Anterior cingulate cortex (tissue), 58 donors: ENCODE measurements at regions not wholly inside any gene's neighbourhood (a gene's known extent, or its start where the extent isn't known, plus 50 kb on each side); places are given as distances from the start of the nearest gene placed in this dataset.

Source experiments
- DNase-seq, 58 donors: peaks; one replicate each; lab custom pipeline; 2025; lab: John Stamatoyannopoulos, UW

DNA sequence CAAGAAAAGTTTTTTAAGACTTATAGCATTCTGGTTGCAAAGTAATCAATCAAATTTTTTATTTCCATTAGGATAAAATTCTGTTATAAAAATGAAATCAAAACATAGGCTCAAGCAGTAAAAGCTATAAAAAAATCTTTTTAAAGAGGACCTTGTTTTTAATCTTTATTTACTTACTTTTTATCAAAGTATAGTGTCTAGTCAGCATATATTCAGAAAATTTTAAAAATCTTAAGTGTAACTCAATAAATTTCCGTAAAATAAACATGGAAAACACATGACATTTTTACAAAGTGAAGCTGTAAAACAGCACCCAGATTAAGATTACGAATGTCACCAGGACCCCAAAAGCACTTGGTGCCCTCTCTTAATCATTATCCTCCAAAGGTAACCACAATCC, 302.4 kb downstream of the TMEM161B start:
- DNase-seq = no peak

DNA sequence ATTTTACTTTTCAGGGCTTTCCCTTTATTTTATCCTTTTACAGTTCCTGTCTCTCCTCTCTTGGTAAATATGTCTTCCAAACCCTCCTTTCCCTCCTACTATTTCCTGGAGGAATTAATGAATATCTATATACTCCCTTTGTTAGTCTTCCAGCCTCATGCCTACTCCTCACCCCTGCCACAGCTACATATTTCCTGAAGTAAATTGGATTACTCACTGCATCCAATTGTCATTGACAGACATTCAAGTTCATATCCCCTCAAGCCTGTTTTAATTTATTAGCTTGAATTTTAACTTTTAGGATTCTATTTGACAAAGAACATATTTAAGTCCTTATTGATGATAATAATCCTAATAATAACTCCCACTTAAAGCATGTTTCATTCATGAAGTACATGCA, 314.5 kb downstream of the TMEM161B start:
- DNase-seq = no peak

DNA sequence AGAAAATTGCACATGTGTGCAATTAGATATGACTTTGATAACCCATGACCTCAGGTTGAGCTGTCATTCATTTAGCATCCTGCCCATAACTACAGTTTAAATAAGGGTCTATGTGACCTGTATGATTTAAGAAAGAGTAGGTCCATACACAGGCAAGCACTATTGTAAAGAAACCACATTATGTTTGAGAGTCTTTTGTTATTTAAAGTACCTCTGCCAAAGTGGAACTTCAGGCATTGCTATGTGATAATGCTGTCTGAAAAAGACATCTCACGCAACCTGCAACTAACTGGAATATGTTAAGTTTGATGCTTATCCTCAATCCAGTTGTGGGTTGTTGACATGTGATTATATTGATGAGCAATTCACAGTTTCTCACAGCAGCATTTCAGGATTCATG, 317.0 kb downstream of the TMEM161B start:
- DNase-seq = no peak

DNA sequence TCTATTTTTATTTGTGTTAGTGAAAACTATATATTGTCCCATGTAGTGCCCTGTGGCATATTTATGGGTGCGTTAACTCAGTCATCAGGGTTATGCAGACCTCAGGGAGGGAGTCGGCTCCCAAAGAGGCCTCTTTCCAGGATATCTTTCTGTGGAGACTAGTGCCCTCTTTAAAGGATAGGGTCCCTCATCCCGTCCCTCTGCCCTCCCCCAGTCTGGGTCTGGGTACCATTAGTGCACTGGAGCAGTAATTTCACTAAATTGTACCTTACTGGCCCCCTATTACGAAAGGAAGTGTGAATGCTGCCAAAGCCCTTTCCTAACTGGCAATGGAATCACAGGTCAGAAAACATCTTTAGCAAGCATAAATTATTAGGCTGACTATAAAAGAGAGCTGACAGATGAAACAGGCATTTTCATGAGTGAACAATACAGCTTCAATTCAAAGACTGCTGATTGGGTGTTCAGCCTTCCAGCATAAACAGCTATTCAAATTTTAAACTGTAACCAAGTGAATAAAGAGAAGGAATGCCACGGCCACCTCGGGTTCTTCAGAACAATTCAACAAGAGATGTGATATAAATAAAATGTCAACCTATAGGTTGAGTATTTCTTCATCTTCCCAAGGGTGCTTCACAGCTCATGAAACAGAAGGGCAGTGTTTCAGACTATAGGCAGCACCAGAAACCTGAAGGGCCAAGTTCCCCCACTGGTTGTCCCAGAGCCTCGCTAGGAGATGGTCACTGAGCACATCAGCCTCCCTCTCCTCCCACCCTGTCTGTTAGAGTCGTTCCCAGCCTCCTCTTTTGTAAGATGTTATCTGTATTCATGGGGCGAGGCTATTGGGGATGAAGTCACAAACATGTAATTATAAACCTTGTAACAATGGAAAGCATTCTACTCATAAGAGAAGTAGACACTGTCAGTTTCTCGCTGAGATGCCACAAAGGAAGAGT, 318.7 kb downstream of the TMEM161B start:
- peak in 43 of 58 donors; percentile 1 to 80 (median 23) for DNase-seq

DNA sequence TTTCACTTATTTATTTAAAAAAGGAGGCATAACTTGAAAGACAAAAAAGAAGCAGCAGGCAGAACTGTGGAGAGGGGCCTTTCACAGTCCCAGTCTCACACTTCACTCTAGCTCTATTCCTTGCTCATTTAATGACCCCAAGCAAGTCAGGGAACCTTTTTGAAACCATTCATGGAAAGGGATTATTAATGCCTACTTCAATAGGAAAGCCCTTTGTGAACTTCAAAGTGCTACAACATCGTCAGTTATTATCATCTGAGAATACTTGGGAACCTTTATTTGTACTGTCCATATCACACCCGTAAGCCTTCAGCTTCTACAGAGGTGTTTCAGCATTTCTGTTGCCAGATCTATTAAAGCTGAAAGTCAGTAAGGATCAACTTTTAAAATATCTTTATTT, 320.2 kb downstream of the TMEM161B start:
- no peak for DNase-seq

DNA sequence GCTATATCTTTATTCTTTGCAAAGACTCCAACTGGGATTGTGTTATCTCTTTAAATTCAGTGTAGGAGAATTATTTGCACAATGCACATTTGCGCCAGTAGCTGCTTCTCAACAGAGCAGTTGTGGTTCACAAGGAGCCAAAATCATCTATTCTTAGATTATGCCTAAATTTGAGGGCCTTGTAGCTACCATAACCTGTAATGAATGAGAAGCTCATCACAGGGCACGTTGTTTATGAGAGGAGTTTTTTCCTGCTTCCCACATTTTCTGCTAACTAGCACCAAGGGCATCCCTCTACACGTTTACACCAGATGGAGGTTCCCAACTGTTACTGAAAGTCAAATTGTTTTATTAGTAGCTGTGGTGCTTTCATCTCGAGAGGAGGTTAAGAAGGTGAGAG, 322.4 kb downstream of the TMEM161B start:
- no peak for DNase-seq

DNA sequence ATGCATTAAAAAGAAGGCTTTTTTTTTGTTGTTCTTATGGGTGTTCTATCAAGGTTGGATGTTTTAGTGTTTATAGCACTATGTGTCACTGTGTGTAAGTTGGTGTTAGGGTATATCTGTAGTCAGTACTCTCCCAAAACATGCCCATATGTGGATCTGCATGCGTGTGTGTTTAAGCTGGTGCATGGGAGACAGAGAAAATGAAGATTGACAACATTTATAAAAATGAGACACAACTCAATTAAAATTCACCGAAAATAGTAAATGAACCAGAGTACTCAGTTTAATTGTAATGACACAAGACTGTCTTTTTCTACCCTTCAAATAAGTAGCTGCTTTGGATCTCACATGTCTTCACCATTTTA, 323.4 kb downstream of the TMEM161B start:
- no peak for DNase-seq

DNA sequence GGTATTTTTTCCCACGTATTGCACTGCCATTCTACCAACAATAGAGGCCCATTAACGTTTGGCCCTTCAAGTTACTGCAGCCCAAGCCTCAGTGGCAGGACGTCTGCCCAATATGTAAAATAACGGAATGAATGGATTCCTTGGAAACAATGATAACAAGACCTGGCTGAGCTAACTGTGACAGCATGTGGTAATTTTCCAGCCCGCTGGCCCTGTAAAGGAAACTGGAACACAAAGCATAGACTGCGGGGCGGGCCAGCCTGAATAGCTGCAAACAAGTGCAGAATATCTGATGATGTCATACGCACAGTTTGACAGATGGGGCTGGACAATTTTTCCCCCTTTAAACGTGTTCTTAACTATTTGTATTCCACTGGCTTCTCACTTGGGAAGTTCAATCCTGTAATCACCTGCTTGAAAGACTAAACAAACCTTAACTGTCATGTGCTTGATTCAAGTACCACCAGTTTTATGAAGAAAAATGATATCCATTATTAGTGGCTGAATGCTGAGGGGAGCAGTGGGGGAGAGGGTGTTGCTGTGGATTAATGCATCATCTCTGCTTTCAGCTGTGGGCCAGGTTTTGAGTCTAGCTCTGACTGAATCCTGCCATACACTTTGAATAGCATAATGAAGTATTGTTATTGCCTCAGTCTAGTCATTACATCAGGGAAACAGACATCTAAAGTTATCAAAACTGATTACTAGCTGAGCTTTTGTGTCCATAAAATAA, 323.9 kb downstream of the TMEM161B start:
- peak in 57 of 58 donors; percentile 8 to 94 (median 78) for DNase-seq

DNA sequence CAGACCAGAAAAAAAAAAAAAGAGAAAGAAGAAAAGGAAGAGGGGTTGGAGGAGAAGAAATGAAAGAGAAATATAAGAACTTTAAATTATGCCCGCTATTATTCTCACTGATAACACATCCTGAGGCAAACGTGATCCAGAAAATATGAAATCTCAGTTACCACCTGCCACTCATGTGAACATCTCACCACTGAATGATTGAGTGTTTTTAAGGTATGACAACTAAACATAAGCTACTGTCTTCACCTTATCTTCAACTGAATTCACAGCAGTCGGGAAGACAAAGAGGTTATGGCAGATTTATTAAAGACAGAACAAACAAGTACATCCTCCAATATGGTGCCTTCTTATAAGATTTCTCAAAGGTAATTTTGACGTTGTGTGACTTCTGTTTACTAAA, 327.9 kb downstream of the TMEM161B start:
- DNase-seq = no peak

DNA sequence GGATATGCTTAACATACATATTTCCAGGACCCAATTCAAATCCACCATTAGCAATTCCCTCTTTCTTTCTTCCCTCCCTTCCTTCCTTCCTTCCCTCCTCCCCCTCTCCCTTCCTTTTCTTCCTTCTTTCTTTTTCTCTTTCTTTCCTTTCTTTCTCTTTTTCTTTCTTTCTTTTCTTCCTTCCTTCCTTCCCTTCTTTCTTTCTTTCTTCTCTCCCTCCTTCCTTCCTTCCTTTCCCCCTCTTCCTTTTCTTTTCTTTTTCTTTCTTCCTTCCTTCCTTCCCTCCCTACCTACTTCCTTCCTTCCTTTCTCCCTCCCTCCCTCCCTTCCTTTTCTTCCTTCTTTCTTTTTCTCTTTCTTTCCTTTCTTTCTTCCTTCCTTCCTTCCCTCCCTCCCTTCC, 332.0 kb downstream of the TMEM161B start:
- no peak for DNase-seq

DNA sequence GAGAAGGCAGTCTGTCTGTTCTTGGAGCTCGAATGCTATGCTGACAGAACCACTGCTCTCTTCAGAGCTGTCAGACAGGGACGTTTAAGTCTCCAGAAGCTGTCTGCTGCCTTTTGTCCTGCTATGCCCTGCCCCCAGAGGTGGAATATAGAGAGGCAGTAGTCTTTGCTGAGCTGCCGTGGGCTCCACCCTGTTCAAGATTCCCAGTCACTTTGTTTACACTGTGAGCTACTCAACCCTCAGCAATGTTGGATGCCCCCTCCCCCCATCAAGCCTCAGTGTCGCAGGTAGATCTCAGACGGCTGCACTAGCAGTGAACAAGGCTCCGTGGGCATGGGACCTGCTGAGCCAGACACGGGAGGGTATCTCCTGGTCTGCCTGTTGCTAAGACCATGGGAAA, 344.2 kb downstream of the TMEM161B start:
- DNase-seq = no peak

DNA sequence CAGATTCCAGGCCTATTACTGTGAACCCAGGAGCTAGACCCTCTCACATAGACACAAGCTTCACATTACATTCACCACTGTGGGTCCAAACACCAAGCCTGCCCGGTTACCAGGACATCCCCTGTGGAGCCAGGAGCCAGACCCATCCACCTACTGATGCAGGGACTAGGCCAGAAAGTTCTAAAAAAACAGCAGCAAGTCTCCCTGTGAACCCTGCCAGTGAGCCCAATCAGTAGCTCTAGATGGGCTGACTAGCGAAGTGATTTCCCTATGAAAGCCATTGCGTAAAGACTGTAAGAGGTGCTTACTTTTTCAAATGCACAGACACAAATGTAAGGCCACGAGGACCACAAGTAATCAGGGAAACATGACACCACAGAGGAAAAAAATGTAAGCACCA, 352.3 kb downstream of the TMEM161B start:
- DNase-seq = no peak

DNA sequence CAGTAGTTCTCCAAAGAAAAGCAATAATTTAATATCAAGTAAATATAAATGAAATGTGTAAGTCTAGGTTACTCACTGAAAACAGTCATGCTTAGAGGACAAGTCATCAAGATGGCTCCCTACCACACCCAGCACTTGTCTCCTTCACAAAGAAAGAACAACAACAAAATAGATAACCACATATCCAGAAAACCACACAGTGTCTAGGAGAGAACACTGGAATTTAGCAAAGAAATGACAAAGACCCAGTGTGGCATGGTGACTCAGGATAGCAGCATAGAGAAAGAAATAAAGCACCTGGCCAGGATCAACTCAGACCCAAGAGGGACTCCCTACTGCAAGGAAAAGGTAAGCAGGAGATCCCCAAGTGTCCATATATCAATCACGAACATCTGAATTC, 356.2 kb downstream of the TMEM161B start:
- no peak for DNase-seq

DNA sequence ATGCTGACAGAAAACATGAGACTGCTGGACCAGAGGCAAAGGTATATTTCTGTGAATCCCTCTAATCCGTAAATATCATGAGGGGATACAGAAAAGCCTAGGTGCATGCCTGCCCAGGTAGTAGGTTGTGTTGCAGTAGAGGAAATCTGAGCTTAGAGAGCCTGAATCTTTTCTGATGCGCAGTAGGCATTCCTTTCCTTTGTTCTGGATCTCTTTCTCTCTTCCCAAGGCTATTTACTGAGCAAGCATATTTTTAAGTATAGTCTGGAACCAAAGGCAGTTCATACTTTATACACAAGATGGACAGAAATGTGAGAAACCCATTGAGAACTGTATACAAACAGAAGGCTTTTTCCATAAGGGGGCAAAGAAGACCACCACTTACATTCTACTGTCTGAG, 359.3 kb downstream of the TMEM161B start:
- no peak for DNase-seq

DNA sequence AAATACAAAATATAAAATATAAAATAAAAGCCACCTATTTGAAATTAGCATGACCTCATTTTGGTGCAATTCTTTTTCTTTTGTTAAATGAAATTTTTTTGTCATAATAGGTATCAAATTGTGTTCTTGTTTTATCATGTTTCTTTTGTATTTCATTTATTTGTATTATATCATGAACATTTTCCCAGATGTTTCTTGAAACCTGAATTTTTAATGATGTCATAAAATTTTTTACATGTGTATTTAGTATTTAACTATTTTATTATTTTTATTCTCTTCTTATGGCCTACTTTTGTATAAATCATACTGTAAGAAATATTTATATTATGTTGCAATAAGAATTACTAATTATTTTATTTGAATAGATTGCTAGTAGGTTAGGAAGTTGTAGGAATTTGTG, 361.7 kb downstream of the TMEM161B start:
- no peak for DNase-seq

DNA sequence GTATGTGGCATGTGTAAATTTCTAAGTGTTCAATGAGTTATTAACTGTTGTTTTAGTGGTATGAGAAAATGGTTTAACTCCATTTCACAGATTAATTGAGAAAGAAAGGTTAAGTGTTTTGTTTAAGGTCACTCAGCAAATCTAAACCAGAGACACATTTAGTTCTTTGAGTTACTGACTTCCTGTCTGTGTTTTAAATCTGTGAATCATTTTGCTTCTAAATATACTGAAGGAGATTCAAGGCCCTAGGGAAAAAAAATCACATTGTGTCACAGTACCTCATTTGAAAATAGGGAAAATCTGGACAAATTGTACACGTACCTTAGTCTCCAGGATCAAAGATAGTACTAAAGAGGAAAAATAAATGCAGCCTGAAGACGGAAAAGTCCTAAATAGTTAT, 368.2 kb downstream of the TMEM161B start:
- no peak for DNase-seq

DNA sequence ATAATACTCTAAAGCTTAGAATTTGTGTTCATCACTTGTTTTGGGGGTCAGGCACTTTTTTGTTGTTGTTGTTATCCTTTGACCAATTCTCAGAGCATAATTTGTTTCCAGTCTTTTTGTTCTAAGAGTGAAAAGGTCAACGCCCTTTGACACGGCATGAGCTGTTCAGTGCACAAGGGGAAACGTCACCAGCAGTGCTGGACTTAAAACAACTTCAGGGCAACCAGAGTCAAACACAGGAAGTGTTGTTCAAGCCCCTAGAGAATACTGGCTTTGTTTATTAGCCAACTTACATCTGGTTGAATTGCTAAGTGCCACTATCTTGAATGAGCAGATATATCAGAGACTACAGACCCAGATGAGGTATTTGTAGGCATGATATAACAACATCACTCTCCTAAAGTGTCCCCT, 368.9 kb downstream of the TMEM161B start:
- DNase-seq = peak in 40 of 58 donors; percentile 2 to 87 (median 39)

DNA sequence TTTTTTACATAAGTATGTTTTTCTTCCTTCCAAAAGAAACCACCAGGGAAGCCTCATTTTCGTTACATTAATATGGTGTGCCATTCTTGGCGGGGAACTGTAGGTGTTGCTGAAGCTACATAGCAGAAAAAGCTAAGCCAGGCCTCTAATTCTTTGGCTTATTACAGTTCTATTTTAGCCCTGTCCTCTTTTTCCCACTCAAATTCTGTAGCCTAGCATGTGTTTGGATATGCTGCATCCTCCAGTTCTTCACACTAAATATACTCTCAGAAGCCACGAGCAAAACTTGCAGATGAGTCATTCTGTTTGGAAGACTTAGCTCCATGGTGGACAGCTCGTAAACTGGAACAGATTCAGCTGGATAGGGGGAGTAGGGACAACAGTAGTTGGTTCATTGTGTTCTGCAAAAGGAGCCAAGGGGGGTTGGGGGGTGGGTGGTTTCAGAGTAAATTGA, 369.4 kb downstream of the TMEM161B start:
- DNase-seq = peak in 40 of 58 donors; percentile 2 to 83 (median 40)

DNA sequence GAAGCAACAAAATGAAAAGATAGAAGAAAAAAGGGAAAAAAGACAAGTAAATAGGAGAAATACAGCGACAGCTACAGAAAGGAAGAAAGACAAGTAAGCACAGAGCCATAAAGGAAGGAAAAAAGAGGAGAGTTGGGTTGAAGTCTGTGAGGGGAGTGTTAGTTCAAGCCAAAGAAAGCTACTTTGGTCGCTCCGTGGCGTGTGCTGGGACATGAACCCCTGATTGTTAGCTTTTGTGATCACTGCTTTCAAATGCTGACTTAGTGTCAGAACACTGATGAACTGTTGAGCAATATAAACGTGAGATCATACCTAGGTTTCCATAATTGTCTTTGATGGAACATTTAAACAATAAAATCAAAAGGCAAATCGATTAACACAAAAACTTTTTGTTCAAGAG, 370.1 kb downstream of the TMEM161B start:
- peak in 1 of 58 donors; percentile 3 for DNase-seq

DNA sequence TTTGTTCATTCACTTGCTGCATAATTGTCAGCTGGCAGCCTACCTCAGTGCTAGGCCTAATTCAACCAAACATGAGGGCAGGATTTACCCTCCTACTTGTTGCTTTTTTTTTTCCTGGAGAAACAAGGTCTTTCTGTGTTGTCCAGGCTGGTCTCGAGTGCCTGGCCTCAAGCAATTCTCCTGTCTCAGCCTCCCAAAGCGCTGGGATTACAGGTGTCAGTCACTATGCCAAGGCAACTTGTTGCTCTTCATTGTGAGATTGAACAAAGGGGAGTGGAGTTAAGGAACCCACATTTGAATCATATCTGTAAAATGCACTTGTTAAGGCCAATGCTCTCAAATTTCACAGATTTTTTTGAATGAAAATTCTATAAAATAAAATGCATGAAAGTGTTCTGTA, 380.5 kb downstream of the TMEM161B start:
- DNase-seq = no peak

DNA sequence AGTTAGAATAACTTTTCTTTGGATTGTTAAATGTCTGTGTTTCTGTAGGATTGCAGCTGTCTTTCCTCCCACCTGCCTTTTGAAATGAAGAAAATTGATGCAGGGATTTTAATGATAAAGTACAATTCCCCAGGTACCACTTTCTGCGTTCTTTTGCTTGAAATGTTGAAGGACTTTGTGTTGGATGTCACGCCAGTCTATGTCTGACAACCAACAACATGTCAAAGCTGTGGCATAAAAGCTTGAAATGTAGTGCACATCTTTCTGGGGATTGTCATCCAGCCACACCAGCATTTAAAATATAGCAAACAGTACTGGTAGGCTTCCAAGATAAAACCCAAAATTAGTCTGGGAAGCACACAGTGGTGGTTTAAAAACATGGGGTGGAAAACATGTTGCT, 381.4 kb downstream of the TMEM161B start:
- peak in 1 of 58 donors; percentile 22 for DNase-seq

DNA sequence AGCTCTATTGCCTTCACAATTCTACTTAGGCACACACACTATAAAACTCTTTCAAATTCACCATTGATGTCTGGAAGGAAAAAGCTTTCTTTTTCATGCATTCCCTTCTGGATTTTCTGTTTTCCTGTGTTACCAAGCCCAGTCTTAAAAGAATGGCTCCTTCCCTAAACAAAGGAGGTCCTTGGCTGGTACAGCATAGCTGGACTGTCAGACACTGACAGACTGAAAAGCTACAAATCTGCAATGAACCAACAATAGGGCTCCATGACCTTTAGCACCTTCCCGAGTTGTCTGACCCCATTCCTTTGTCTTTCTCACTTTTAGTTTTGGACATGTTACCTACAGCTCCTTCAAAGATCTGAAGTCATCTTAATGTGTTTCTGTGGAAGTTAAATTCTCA, 382.5 kb downstream of the TMEM161B start:
- peak in 1 of 58 donors; percentile 28 for DNase-seq
